H1 (cell line): ENCODE measurements at regions not wholly inside any gene's neighbourhood (a gene's known extent, or its start where the extent isn't known, plus 50 kb on each side); places are given as distances from the start of the nearest gene placed in this dataset.

ENCODE experiments used
- CTCF ChIA-PET: fragments of 300-600 bp; sonication (Branson Sonifier 250); formaldehyde crosslinking; loops from one replicate; lab custom pipeline; 2021; ENCODE audit not compliant: partially characterized antibody; lab: Charles Lee
- POLR2A ChIA-PET: fragments of 300-600 bp; sonication (Branson Sonifier 250); formaldehyde crosslinking; loops from one replicate; lab custom pipeline; 2021; ENCODE audit warnings: inconsistent platforms; ENCODE audit not compliant: partially characterized antibody; lab: Charles Lee
- DNase-seq, 2 experiments: peaks; one replicate each; pipeline versions ENCODE4 v3.0.0 to v3.0.0-alpha.2; 2010 to 2022; ENCODE audit warnings: low spot score in 2 of 2, low read depth in 1 of 2, mixed read lengths in 1 of 2
- FAIRE-seq: peaks from 2 replicates; lab custom pipeline; 2011; peaks lifted over from hg19 to GRCh38; lab: Jason Lieb, UNC
- H2AFZ ChIP-seq: 2 replicates; pipeline ENCODE4 v1.8.1; 2012; ENCODE audit warnings: low read length, inconsistent platforms
- H2AK5ac ChIP-seq: 2 replicates; pipeline ENCODE4 v1.6.1; 2013; ENCODE audit warnings: low read depth, low read length
- H2BK120ac ChIP-seq: replicated peaks from 2 replicates; pipeline ENCODE3; 2013; ENCODE audit warnings: low read depth, low read length, inconsistent platforms
- H2BK12ac ChIP-seq: 2 replicates; pipeline ENCODE4 v1.6.1; 2013; ENCODE audit warnings: low read depth, low read length
- H2BK15ac ChIP-seq: 2 replicates; pipeline ENCODE4 v1.6.1; 2013; ENCODE audit warnings: low read length
- H2BK20ac ChIP-seq: 2 replicates; pipeline ENCODE4 v1.6.1; 2013; ENCODE audit warnings: low read length
- H2BK5ac ChIP-seq: 2 replicates; pipeline ENCODE4 v1.6.1; 2013; ENCODE audit warnings: low read depth, low read length
- H3K14ac ChIP-seq: 2 replicates; pipeline ENCODE4 v1.6.1; 2013; ENCODE audit warnings: inconsistent platforms; ENCODE audit not compliant: insufficient read length
- H3K18ac ChIP-seq: 2 replicates; pipeline ENCODE4 v1.6.1; 2013; ENCODE audit warnings: low read length; ENCODE audit errors: extremely low read depth
- H3K23ac ChIP-seq: 2 replicates; pipeline ENCODE4 v1.6.1; 2013; ENCODE audit warnings: inconsistent platforms; ENCODE audit not compliant: insufficient read length
- H3K23me2 ChIP-seq: 2 replicates; pipeline ENCODE4 v1.6.1; 2013; ENCODE audit warnings: low read depth, low read length
- H3K27ac ChIP-seq: 2 replicates; pipeline ENCODE4 v1.6.1; 2011; ENCODE audit warnings: low read depth, low read length, inconsistent platforms
- H3K27me3 ChIP-seq, 4 experiments: replicated peaks in 1 of 4; 1 replicate in 1 of 4; 2 replicates in 3 of 4; pipeline versions ENCODE4 v1.6.1 to v1.8.1; 2011 to 2013; ENCODE audit warnings: low read length in 3 of 4, mild to moderate bottlenecking in 3 of 4, inconsistent platforms in 2 of 4, mixed read lengths in 2 of 4, moderate library complexity in 1 of 4; ENCODE audit not compliant: control insufficient read depth in 3 of 4, insufficient read depth in 3 of 4; ENCODE audit errors: extremely low read depth in 1 of 4
- H3K36me3 ChIP-seq, 4 experiments: 2 replicates each; pipeline versions ENCODE4 v1.6.1 to v1.8.1; 2011 to 2013; ENCODE audit warnings: mild to moderate bottlenecking in 4 of 4, low read length in 3 of 4, moderate library complexity in 2 of 4, control low read depth in 1 of 4, inconsistent platforms in 1 of 4; ENCODE audit not compliant: insufficient read depth in 4 of 4, control insufficient read depth in 2 of 4
- H3K4ac ChIP-seq: replicated peaks from 2 replicates; pipeline ENCODE3; 2013; ENCODE audit warnings: low read length, low read depth, mixed read lengths, inconsistent platforms; ENCODE audit not compliant: insufficient read length
- H3K4me1 ChIP-seq, 4 experiments: replicated peaks in 1 of 4; 1 replicate in 1 of 4; 2 replicates in 3 of 4; pipeline versions ENCODE4 v1.6.1 to v1.8.1; 2011 to 2013; ENCODE audit warnings: low read length in 3 of 4, inconsistent platforms in 2 of 4, mixed read lengths in 1 of 4; ENCODE audit not compliant: insufficient read depth in 4 of 4, control insufficient read depth in 3 of 4
- H3K4me2 ChIP-seq, 2 experiments: 2 replicates each; pipeline versions ENCODE4 v1.6.1 to v1.8.1; 2011 to 2013; ENCODE audit warnings: low read depth in 2 of 2, low read length in 2 of 2, control low read depth in 1 of 2, inconsistent platforms in 1 of 2, mild to moderate bottlenecking in 1 of 2; ENCODE audit not compliant: insufficient read depth in 1 of 2
- H3K4me3 ChIP-seq, 4 experiments: fragments of 200-600, 300-600 bp in 1 of 4; sonication (generic), shearing (Covaris generic), sonication (Bioruptor Twin) in 1 of 4; 2 replicates each; pipeline versions ENCODE4 v1.5.1 to v1.8.1; 2011 to 2016; ENCODE audit warnings: low read length in 4 of 4, low read depth in 3 of 4, control low read depth in 2 of 4, inconsistent platforms in 2 of 4, mild to moderate bottlenecking in 2 of 4, mixed read lengths in 1 of 4, moderate library complexity in 1 of 4; ENCODE audit not compliant: insufficient read depth in 2 of 4; ENCODE audit errors: extremely low read depth in 1 of 4
- H3K56ac ChIP-seq: replicated peaks from 2 replicates; pipeline ENCODE3; 2013; ENCODE audit warnings: low read depth, mild to moderate bottlenecking, mixed read lengths, low read length, inconsistent platforms; ENCODE audit not compliant: insufficient read length
- H3K79me1 ChIP-seq: 2 replicates; pipeline ENCODE4 v1.6.1; 2013; ENCODE audit warnings: low read depth, low read length, control low read depth
- H3K79me2 ChIP-seq, 2 experiments: 2 replicates each; pipeline versions ENCODE4 v1.6.1 to v1.8.1; 2012 to 2013; ENCODE audit warnings: low read length in 2 of 2, mild to moderate bottlenecking in 2 of 2, inconsistent platforms in 1 of 2; ENCODE audit not compliant: insufficient read depth in 2 of 2, control insufficient read depth in 1 of 2
- H3K9ac ChIP-seq, 4 experiments: replicated peaks in 1 of 4; 1 replicate in 1 of 4; 2 replicates in 3 of 4; pipeline versions ENCODE4 v1.6.1 to v1.8.1; 2011 to 2013; ENCODE audit warnings: low read depth in 3 of 4, low read length in 3 of 4, control low read depth in 2 of 4, mild to moderate bottlenecking in 2 of 4, moderate library complexity in 2 of 4, inconsistent platforms in 1 of 4; ENCODE audit errors: extremely low read depth in 1 of 4
- H3K9me3 ChIP-seq, 2 experiments: 2 replicates each; pipeline versions ENCODE4 v1.6.1 to v1.8.1; 2012 to 2013; ENCODE audit warnings: mild to moderate bottlenecking in 2 of 2, moderate library complexity in 2 of 2, control low read depth in 1 of 2, inconsistent platforms in 1 of 2, low read depth in 1 of 2, low read length in 1 of 2, mixed read lengths in 1 of 2; ENCODE audit not compliant: insufficient read depth in 2 of 2
- H4K20me1 ChIP-seq, 2 experiments: replicated peaks in 1 of 2; 2 replicates each; pipeline versions ENCODE3 to v1.8.1; 2011 to 2013; ENCODE audit warnings: inconsistent platforms in 2 of 2, low read length in 2 of 2, mild to moderate bottlenecking in 1 of 2; ENCODE audit not compliant: insufficient read depth in 2 of 2, control insufficient read depth in 1 of 2
- H4K5ac ChIP-seq: 2 replicates; pipeline ENCODE4 v1.6.1; 2013; ENCODE audit warnings: low read length, low read depth, mixed read lengths, inconsistent platforms; ENCODE audit not compliant: insufficient read length
- H4K8ac ChIP-seq: 2 replicates; pipeline ENCODE4 v1.8.0; 2013; ENCODE audit warnings: mild to moderate bottlenecking, moderate library complexity, low read length, inconsistent platforms; ENCODE audit not compliant: insufficient read depth; ENCODE audit errors: extremely low read depth
- H4K91ac ChIP-seq: replicated peaks from 2 replicates; pipeline ENCODE3; 2013; ENCODE audit warnings: low read length, mixed read lengths, inconsistent platforms; ENCODE audit not compliant: insufficient read length
- BACH1 ChIP-seq: IDR thresholded peaks from 2 replicates; pipeline ENCODE4 v1.6.1; 2012; ENCODE audit warnings: low read length, improper control_type of control experiment
- CTBP2 ChIP-seq: IDR thresholded peaks from 2 replicates; pipeline ENCODE4 v1.7.0; 2011; ENCODE audit warnings: borderline replicate concordance, mild to moderate bottlenecking, moderate library complexity, mixed read lengths, low read length; ENCODE audit not compliant: insufficient read depth, insufficient read length
- GTF2F1 ChIP-seq: IDR thresholded peaks from 2 replicates; pipeline ENCODE4 v1.6.1; 2012; ENCODE audit warnings: low read depth, low read length, improper control_type of control experiment, borderline replicate concordance
- RFX5 ChIP-seq: IDR thresholded peaks from 2 replicates; pipeline ENCODE4 v1.6.1; 2011; ENCODE audit warnings: low read depth, low read length, improper control_type of control experiment, borderline replicate concordance
- RXRA ChIP-seq: IDR thresholded peaks from 2 replicates; pipeline ENCODE4 v1.6.1; 2011; ENCODE audit warnings: low read depth, mild to moderate bottlenecking, low read length, moderate library complexity; ENCODE audit not compliant: insufficient read depth
- SIN3A ChIP-seq, 2 experiments: IDR thresholded peaks in 1 of 2; conservative IDR thresholded peaks in 1 of 2; 2 replicates each; pipeline ENCODE4 v1.6.1; 2011 to 2012; ENCODE audit warnings: low read length in 2 of 2, improper control_type of control experiment in 1 of 2, low read depth in 1 of 2, mild to moderate bottlenecking in 1 of 2
- SUZ12 ChIP-seq: fragments of 200-600 bp; sonication (generic); IDR thresholded peaks from 2 replicates; pipeline ENCODE4 v1.6.1; 2012; ENCODE audit warnings: mild to moderate bottlenecking, inconsistent platforms, low read length, moderate library complexity, mixed read lengths
- USF2 ChIP-seq: IDR thresholded peaks from 2 replicates; pipeline ENCODE4 v1.6.1; 2011; ENCODE audit warnings: low read length, improper control_type of control experiment

- Histone ChIP-seq H4K91ac (no peak overlapping the region), H3K4me2 (no peak overlapping the region), H3K4me1 (no peaks in the 10 kb centered on the region), H3K27ac (no peak overlapping the region), H2BK12ac (no peak overlapping the region), H3K9me3 (no peaks in the 10 kb centered on the region), H3K23me2 (no peaks in the 10 kb centered on the region), H3K9ac (no peak overlapping the region), H2AK5ac (no peak overlapping the region), H4K8ac (no peak overlapping the region), H3K23ac (no peak overlapping the region), H3K79me1 (no peaks in the 10 kb centered on the region), H2BK5ac (no peak overlapping the region), H2BK15ac (no peak overlapping the region), H3K56ac (no peak overlapping the region), H3K18ac (no peak overlapping the region), H2BK20ac (no peak overlapping the region), H2BK120ac (no peak overlapping the region), H3K14ac (no peak overlapping the region), H2AFZ (no peak overlapping the region), H3K4ac (no peak overlapping the region), H3K79me2 (no peaks in the 10 kb centered on the region), H3K36me3 (no peaks in the 10 kb centered on the region), H3K27me3 (no peaks in the 10 kb centered on the region), H3K4me3 (no peak overlapping the region), H4K5ac (no peak overlapping the region), H4K20me1 (no peaks in the 10 kb centered on the region)
- FAIRE-seq (no peak), DNase-seq (no peak)
- ChIA-PET CTCF (no interaction called here), POLR2A (no interaction called here)
- no peak for TF ChIP-seq RFX5
- TF ChIP-seq SUZ12 = no peak
- no peak for TF ChIP-seq USF2
- TF ChIP-seq SIN3A (conservative IDR thresholded peaks at IDR 0.05 in 1 of 2, IDR thresholded peaks at IDR 0.05 in 1 of 2; ENCODE audit: low read depth in 1 of 2, low read length in 2 of 2) = no peak
- TF ChIP-seq CTBP2 = no peak
- TF ChIP-seq BACH1 = no peak
- TF ChIP-seq RXRA = no peak
- no peak for TF ChIP-seq GTF2F1
These were observed 589.3 kb upstream of the NOVA1 start for GRCh38 chr14:27187136-27187535.
